GM20000 (cell line): ENCODE measurements at regions not wholly inside any gene's neighbourhood (a gene's known extent, or its start where the extent isn't known, plus 50 kb on each side); places are given as distances from the start of the nearest gene placed in this dataset.

ENCODE experiments used
- DNase-seq: peaks from one replicate; pipeline ENCODE4 v3.0.0; 2012; ENCODE audit warnings: low spot score
- CTCF ChIP-seq: IDR thresholded peaks from 2 replicates; pipeline ENCODE4 v1.5.1; 2012; ENCODE audit warnings: mild to moderate bottlenecking, control low read depth; ENCODE audit errors: extremely low read depth, missing control alignments

GRCh38 chr18:39296293-39296888 is 1730.8 kb upstream of the CELF4 start:
- no peak for TF ChIP-seq CTCF
- DNase-seq = no peak

GRCh38 chr18:39276764-39277163 is 1711.2 kb upstream of the CELF4 start:
- TF ChIP-seq CTCF = no peak
- no peak for DNase-seq

GRCh38 chr18:39274535-39274934 is 1708.9 kb upstream of the CELF4 start:
- no peak for DNase-seq
- TF ChIP-seq CTCF = no peak

- DNase-seq = no peak
- TF ChIP-seq CTCF = no peak
These were observed 1706.6 kb upstream of the CELF4 start for GRCh38 chr18:39272230-39272629.

GRCh38 chr18:39271654-39272053 is 1706.1 kb upstream of the CELF4 start:
- no peak for DNase-seq
- no peak for TF ChIP-seq CTCF

GRCh38 chr18:39260565-39260964 is 1695.0 kb upstream of the CELF4 start:
- no peak for TF ChIP-seq CTCF
- no peak for DNase-seq

GRCh38 chr18:39259736-39260135 is 1694.1 kb upstream of the CELF4 start:
- DNase-seq = no peak
- no peak for TF ChIP-seq CTCF
